ENCODE measurements at regions not wholly inside any gene's neighbourhood (a gene's known extent, or its start where the extent isn't known, plus 50 kb on each side); places are given as distances from the start of the nearest gene placed in this dataset.

GRCh38 chr3:111244760-111245159 is 173.1 kb downstream of the NECTIN3 start:
- DNase-seq (ENCODE audit: low read depth, low spot score) = no peak

GRCh38 chr3:111246967-111247760 is 175.5 kb downstream of the NECTIN3 start:
- peak; percentile 79 for DNase-seq (ENCODE audit: low read depth, low spot score)

GRCh38 chr3:111248406-111248805 is 176.8 kb downstream of the NECTIN3 start:
- DNase-seq (ENCODE audit: low read depth, low spot score) = no peak

GRCh38 chr3:111249421-111249820 is 177.8 kb downstream of the NECTIN3 start:
- no peak for DNase-seq (ENCODE audit: low read depth, low spot score)

- no peak for DNase-seq (ENCODE audit: low read depth, low spot score)
Measured at GRCh38 chr3:111252779-111253178, 181.2 kb downstream of the NECTIN3 start.

- no peak for DNase-seq (ENCODE audit: low read depth, low spot score)
Measured at GRCh38 chr3:111253733-111254132, 182.1 kb downstream of the NECTIN3 start.

GRCh38 chr3:111260878-111261277 is 189.3 kb downstream of the NECTIN3 start:
- DNase-seq (ENCODE audit: low read depth, low spot score) = no peak

GRCh38 chr3:111269777-111270176 is 198.2 kb downstream of the NECTIN3 start:
- DNase-seq (ENCODE audit: low read depth, low spot score) = no peak

- no peak for DNase-seq (ENCODE audit: low read depth, low spot score)
Measured at GRCh38 chr3:111277226-111277625, 205.6 kb downstream of the NECTIN3 start.

GRCh38 chr3:111278959-111279358 is 207.3 kb downstream of the NECTIN3 start:
- DNase-seq (ENCODE audit: low read depth, low spot score) = no peak

GRCh38 chr3:111282024-111282423 is 210.4 kb downstream of the NECTIN3 start:
- DNase-seq (ENCODE audit: low read depth, low spot score) = no peak

- DNase-seq (ENCODE audit: low read depth, low spot score) = no peak
Measured at GRCh38 chr3:111283165-111283564, 211.5 kb downstream of the NECTIN3 start.

- DNase-seq (ENCODE audit: low read depth, low spot score) = no peak
Measured at GRCh38 chr3:111284503-111285183, 213.0 kb downstream of the NECTIN3 start.

- no peak for DNase-seq (ENCODE audit: low read depth, low spot score)
Measured at GRCh38 chr3:111285184-111285538, 213.5 kb downstream of the NECTIN3 start.

GRCh38 chr3:111285694-111286093 is 214.1 kb downstream of the NECTIN3 start:
- no peak for DNase-seq (ENCODE audit: low read depth, low spot score)

GRCh38 chr3:111286746-111287145 is 215.1 kb downstream of the NECTIN3 start:
- no peak for DNase-seq (ENCODE audit: low read depth, low spot score)

- DNase-seq (ENCODE audit: low read depth, low spot score) = no peak
Measured at GRCh38 chr3:111292117-111292516, 220.5 kb downstream of the NECTIN3 start.

GRCh38 chr3:111299192-111299615 is 227.6 kb downstream of the NECTIN3 start:
- no peak for DNase-seq (ENCODE audit: low read depth, low spot score)

GRCh38 chr3:111301238-111301798 is 229.7 kb downstream of the NECTIN3 start:
- DNase-seq (ENCODE audit: low read depth, low spot score) = no peak

- DNase-seq (ENCODE audit: low read depth, low spot score) = no peak
Measured at GRCh38 chr3:111302063-111302462, 230.4 kb downstream of the NECTIN3 start.

- no peak for DNase-seq (ENCODE audit: low read depth, low spot score)
Measured at GRCh38 chr3:111303760-111304159, 232.1 kb downstream of the NECTIN3 start.

- no peak for DNase-seq (ENCODE audit: low read depth, low spot score)
Measured at GRCh38 chr3:111307676-111308075, 234.3 kb upstream of the CD96 start.

- no peak for DNase-seq (ENCODE audit: low read depth, low spot score)
Measured at GRCh38 chr3:111311126-111311525, 230.9 kb upstream of the CD96 start.

All from smooth muscle cell of the brain vasculature (primary cell).